ENCODE measurements at regions not wholly inside any gene's neighbourhood (a gene's known extent, or its start where the extent isn't known, plus 50 kb on each side); places are given as distances from the start of the nearest gene placed in this dataset.
"Not testable (repeated sequence)": the region's sequence is repeated elsewhere in the genome, so short reads cannot be mapped to it uniquely, and the experiment has no call there.

- Histone ChIP-seq H3K36me3 (ENCODE audit: control insufficient read depth in 5 of 5, insufficient read depth in 5 of 5, low read length in 5 of 5) (no peaks in the 10 kb centered on the region), H3K4me3 (ENCODE audit: low read depth in 1 of 5, low read length in 5 of 5) (no peak overlapping the region), H3K4me1 (ENCODE audit: control insufficient read depth in 5 of 5, insufficient read depth in 5 of 5, low read length in 5 of 5) (no peaks in the 10 kb centered on the region), H3K9me3 (ENCODE audit: control insufficient read depth in 5 of 5, low read length in 5 of 5) (no peaks in the 10 kb centered on the region), H3K27me3 (ENCODE audit: control insufficient read depth in 5 of 5, insufficient read depth in 4 of 5, low read length in 5 of 5) (no peaks in the 10 kb centered on the region), H3K9ac (ENCODE audit: low read length in 5 of 5) (no peak overlapping the region), H3K27ac (ENCODE audit: low read depth, low read length) (no peak overlapping the region)
Measured at GRCh38 chr6:23775127-23775526, 350.9 kb upstream of the NRSN1 start.

DNA sequence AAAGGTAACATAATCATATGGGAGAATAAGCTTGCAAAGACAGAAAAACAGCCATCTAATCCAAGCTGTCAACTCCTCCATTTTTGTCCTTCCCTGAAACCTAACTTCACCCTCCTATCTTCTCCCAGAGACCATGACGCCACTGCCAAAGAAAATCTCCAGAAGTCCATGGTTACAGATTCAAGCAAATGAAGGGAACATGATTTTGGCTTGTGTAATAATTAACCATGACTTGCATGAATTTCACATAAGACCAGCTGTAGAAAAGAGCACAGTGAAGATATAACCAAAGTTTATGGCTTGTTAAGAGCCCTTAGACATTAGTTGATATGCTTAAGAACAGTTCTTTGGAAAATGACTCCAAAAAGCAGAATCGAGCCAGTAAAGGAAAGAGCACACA is 342.1 kb upstream of the NRSN1 start:
- Histone ChIP-seq H3K27ac (ENCODE audit: low read depth, low read length) (no peak overlapping the region), H3K27me3 (ENCODE audit: control insufficient read depth in 5 of 5, insufficient read depth in 4 of 5, low read length in 5 of 5) (no peaks in the 10 kb centered on the region), H3K9me3 (ENCODE audit: control insufficient read depth in 5 of 5, low read length in 5 of 5) (no peaks in the 10 kb centered on the region), H3K4me1 (ENCODE audit: control insufficient read depth in 5 of 5, insufficient read depth in 5 of 5, low read length in 5 of 5) (no peaks in the 10 kb centered on the region), H3K36me3 (ENCODE audit: control insufficient read depth in 5 of 5, insufficient read depth in 5 of 5, low read length in 5 of 5) (no peaks in the 10 kb centered on the region), H3K4me3 (ENCODE audit: low read depth in 1 of 5, low read length in 5 of 5) (no peak overlapping the region), H3K9ac (ENCODE audit: low read length in 5 of 5) (no peak overlapping the region)

DNA sequence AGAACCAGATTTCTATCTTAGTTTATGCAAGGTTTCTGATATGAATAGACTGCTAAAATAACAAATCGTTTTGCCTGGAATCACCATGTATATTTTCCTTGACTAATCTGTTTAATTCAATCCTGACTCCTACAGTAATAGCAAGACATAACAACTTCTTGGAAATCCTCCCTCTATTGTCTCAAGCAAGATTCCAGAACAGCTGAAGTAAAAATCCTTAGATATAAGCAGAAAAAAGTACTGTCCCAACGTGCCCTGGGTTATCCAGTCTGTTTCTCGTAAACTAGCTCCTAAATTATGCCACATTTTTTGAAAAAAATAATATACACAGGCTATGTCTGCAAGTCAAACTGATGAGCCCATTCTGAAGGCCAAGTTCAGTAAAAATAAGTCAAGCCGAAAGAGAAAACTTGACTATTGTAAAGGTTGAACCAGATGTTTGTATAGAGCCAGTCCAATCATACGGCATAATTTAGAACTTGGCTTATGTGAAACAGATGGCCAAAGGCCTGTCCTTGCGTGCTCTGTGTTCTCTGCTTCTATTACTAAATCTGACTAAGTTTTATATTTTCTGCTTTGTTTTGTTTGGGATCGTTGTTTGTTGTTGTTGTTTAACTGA is 341.6 kb upstream of the NRSN1 start:
- no peak overlapping the region for H3K4me3 ChIP-seq (ENCODE audit: low read depth in 1 of 5, low read length in 5 of 5)
- H3K9me3 ChIP-seq (ENCODE audit: control insufficient read depth in 5 of 5, low read length in 5 of 5) = no peaks in the 10 kb centered on the region
- no peaks in the 10 kb centered on the region for H3K36me3 ChIP-seq (ENCODE audit: control insufficient read depth in 5 of 5, insufficient read depth in 5 of 5, low read length in 5 of 5)
- no peak overlapping the region for H3K9ac ChIP-seq (ENCODE audit: low read length in 5 of 5)
- H3K27me3 ChIP-seq (ENCODE audit: control insufficient read depth in 5 of 5, insufficient read depth in 4 of 5, low read length in 5 of 5) = no peaks in the 10 kb centered on the region
- no peaks in the 10 kb centered on the region for H3K4me1 ChIP-seq (ENCODE audit: control insufficient read depth in 5 of 5, insufficient read depth in 5 of 5, low read length in 5 of 5)
- no peak overlapping the region for H3K27ac ChIP-seq (ENCODE audit: low read depth, low read length)

- no peak overlapping the region for H3K9ac ChIP-seq (ENCODE audit: low read length in 5 of 5)
- no peaks in the 10 kb centered on the region for H3K9me3 ChIP-seq (ENCODE audit: control insufficient read depth in 5 of 5, low read length in 5 of 5)
- H3K4me3 ChIP-seq (ENCODE audit: low read depth in 1 of 5, low read length in 5 of 5) = no peak overlapping the region
Measured at GRCh38 chr6:23790756-23791155, 335.3 kb upstream of the NRSN1 start.

GRCh38 chr6:23797041-23797440 is 329.0 kb upstream of the NRSN1 start:
- no peaks in the 10 kb centered on the region for H3K4me1 ChIP-seq (ENCODE audit: control insufficient read depth in 5 of 5, insufficient read depth in 5 of 5, low read length in 5 of 5)
- no peak overlapping the region for H3K4me3 ChIP-seq (ENCODE audit: low read depth in 1 of 5, low read length in 5 of 5)
- H3K27ac ChIP-seq (ENCODE audit: low read depth, low read length) = no peak overlapping the region
- H3K27me3 ChIP-seq (ENCODE audit: control insufficient read depth in 5 of 5, insufficient read depth in 4 of 5, low read length in 5 of 5) = no peaks in the 10 kb centered on the region
- H3K36me3 ChIP-seq (ENCODE audit: control insufficient read depth in 5 of 5, insufficient read depth in 5 of 5, low read length in 5 of 5) = no peaks in the 10 kb centered on the region
- no peak overlapping the region for H3K9ac ChIP-seq (ENCODE audit: low read length in 5 of 5)
- H3K9me3 ChIP-seq (ENCODE audit: control insufficient read depth in 5 of 5, low read length in 5 of 5) = no peaks in the 10 kb centered on the region

More at GRCh38 chr6:23790756-23791155, 335.3 kb upstream of the NRSN1 start:
- no peaks in the 10 kb centered on the region for H3K27me3 ChIP-seq (ENCODE audit: control insufficient read depth in 5 of 5, insufficient read depth in 4 of 5, low read length in 5 of 5)
- no peak overlapping the region for H3K27ac ChIP-seq (ENCODE audit: low read depth, low read length)
- no peaks in the 10 kb centered on the region for H3K4me1 ChIP-seq (ENCODE audit: control insufficient read depth in 5 of 5, insufficient read depth in 5 of 5, low read length in 5 of 5)
- H3K36me3 ChIP-seq (ENCODE audit: control insufficient read depth in 5 of 5, insufficient read depth in 5 of 5, low read length in 5 of 5) = no peaks in the 10 kb centered on the region

GRCh38 chr6:23804289-23804688 is 321.7 kb upstream of the NRSN1 start:
- not testable (repeated sequence) for H3K27me3 ChIP-seq (ENCODE audit: control insufficient read depth in 5 of 5, insufficient read depth in 4 of 5, low read length in 5 of 5); H3K36me3 ChIP-seq (ENCODE audit: control insufficient read depth in 5 of 5, insufficient read depth in 5 of 5, low read length in 5 of 5); H3K9me3 ChIP-seq (ENCODE audit: control insufficient read depth in 5 of 5, low read length in 5 of 5); H3K27ac ChIP-seq (ENCODE audit: low read depth, low read length); H3K4me3 ChIP-seq (ENCODE audit: low read depth in 1 of 5, low read length in 5 of 5); H3K9ac ChIP-seq (ENCODE audit: low read length in 5 of 5); H3K4me1 ChIP-seq (ENCODE audit: control insufficient read depth in 5 of 5, insufficient read depth in 5 of 5, low read length in 5 of 5)

GRCh38 chr6:23821141-23821540 is 304.9 kb upstream of the NRSN1 start:
- not testable (repeated sequence) for H3K9ac ChIP-seq (ENCODE audit: low read length in 5 of 5); H3K4me1 ChIP-seq (ENCODE audit: control insufficient read depth in 5 of 5, insufficient read depth in 5 of 5, low read length in 5 of 5); H3K9me3 ChIP-seq (ENCODE audit: control insufficient read depth in 5 of 5, low read length in 5 of 5); H3K4me3 ChIP-seq (ENCODE audit: low read depth in 1 of 5, low read length in 5 of 5); H3K36me3 ChIP-seq (ENCODE audit: control insufficient read depth in 5 of 5, insufficient read depth in 5 of 5, low read length in 5 of 5); H3K27me3 ChIP-seq (ENCODE audit: control insufficient read depth in 5 of 5, insufficient read depth in 4 of 5, low read length in 5 of 5); H3K27ac ChIP-seq (ENCODE audit: low read depth, low read length)

GRCh38 chr6:23823421-23823820 is 302.6 kb upstream of the NRSN1 start:
- Histone ChIP-seq H3K27ac (ENCODE audit: low read depth, low read length) (no peak overlapping the region), H3K9ac (ENCODE audit: low read length in 5 of 5) (no peak overlapping the region), H3K4me3 (ENCODE audit: low read depth in 1 of 5, low read length in 5 of 5) (no peak overlapping the region), H3K9me3 (ENCODE audit: control insufficient read depth in 5 of 5, low read length in 5 of 5) (no peaks in the 10 kb centered on the region), H3K27me3 (ENCODE audit: control insufficient read depth in 5 of 5, insufficient read depth in 4 of 5, low read length in 5 of 5) (no peaks in the 10 kb centered on the region), H3K4me1 (ENCODE audit: control insufficient read depth in 5 of 5, insufficient read depth in 5 of 5, low read length in 5 of 5) (no peaks in the 10 kb centered on the region), H3K36me3 (ENCODE audit: control insufficient read depth in 5 of 5, insufficient read depth in 5 of 5, low read length in 5 of 5) (no peaks in the 10 kb centered on the region)

GRCh38 chr6:23826572-23826971 is 299.4 kb upstream of the NRSN1 start:
- Histone ChIP-seq H3K4me1 (ENCODE audit: control insufficient read depth in 5 of 5, insufficient read depth in 5 of 5, low read length in 5 of 5) (no peaks in the 10 kb centered on the region), H3K27me3 (ENCODE audit: control insufficient read depth in 5 of 5, insufficient read depth in 4 of 5, low read length in 5 of 5) (no peaks in the 10 kb centered on the region), H3K9me3 (ENCODE audit: control insufficient read depth in 5 of 5, low read length in 5 of 5) (peaks cover 0 to 3% (median 0%) of the 10 kb centered on the region in 5 donors), H3K9ac (ENCODE audit: low read length in 5 of 5) (no peak overlapping the region), H3K27ac (ENCODE audit: low read depth, low read length) (no peak overlapping the region), H3K4me3 (ENCODE audit: low read depth in 1 of 5, low read length in 5 of 5) (no peak overlapping the region), H3K36me3 (ENCODE audit: control insufficient read depth in 5 of 5, insufficient read depth in 5 of 5, low read length in 5 of 5) (no peaks in the 10 kb centered on the region)

GRCh38 chr6:23828861-23829260 is 297.2 kb upstream of the NRSN1 start:
- Histone ChIP-seq H3K27me3 (ENCODE audit: control insufficient read depth in 5 of 5, insufficient read depth in 4 of 5, low read length in 5 of 5) (no peaks in the 10 kb centered on the region), H3K36me3 (ENCODE audit: control insufficient read depth in 5 of 5, insufficient read depth in 5 of 5, low read length in 5 of 5) (no peaks in the 10 kb centered on the region), H3K9me3 (ENCODE audit: control insufficient read depth in 5 of 5, low read length in 5 of 5) (peaks cover 0 to 3% (median 0%) of the 10 kb centered on the region in 5 donors), H3K27ac (ENCODE audit: low read depth, low read length) (no peak overlapping the region), H3K9ac (ENCODE audit: low read length in 5 of 5) (no peak overlapping the region), H3K4me3 (ENCODE audit: low read depth in 1 of 5, low read length in 5 of 5) (no peak overlapping the region), H3K4me1 (ENCODE audit: control insufficient read depth in 5 of 5, insufficient read depth in 5 of 5, low read length in 5 of 5) (no peaks in the 10 kb centered on the region)

- Histone ChIP-seq H3K36me3 (ENCODE audit: control insufficient read depth in 5 of 5, insufficient read depth in 5 of 5, low read length in 5 of 5) (no peaks in the 10 kb centered on the region), H3K9me3 (ENCODE audit: control insufficient read depth in 5 of 5, low read length in 5 of 5) (no peaks in the 10 kb centered on the region), H3K27me3 (ENCODE audit: control insufficient read depth in 5 of 5, insufficient read depth in 4 of 5, low read length in 5 of 5) (no peaks in the 10 kb centered on the region), H3K4me3 (ENCODE audit: low read depth in 1 of 5, low read length in 5 of 5) (no peak overlapping the region), H3K4me1 (ENCODE audit: control insufficient read depth in 5 of 5, insufficient read depth in 5 of 5, low read length in 5 of 5) (no peaks in the 10 kb centered on the region), H3K9ac (ENCODE audit: low read length in 5 of 5) (no peak overlapping the region), H3K27ac (ENCODE audit: low read depth, low read length) (no peak overlapping the region)
Measured at GRCh38 chr6:23841116-23841515, 284.9 kb upstream of the NRSN1 start.

All from subcutaneous abdominal adipose tissue (tissue), 5 donors.